Retinal pigment epithelial cell (primary cell): ENCODE measurements at regions not wholly inside any gene's neighbourhood (a gene's known extent, or its start where the extent isn't known, plus 50 kb on each side); places are given as distances from the start of the nearest gene placed in this dataset.

ENCODE experiments used
- DNase-seq: peaks from one replicate; pipeline ENCODE4 v3.0.0-alpha.2; 2010; ENCODE audit warnings: low read depth
- H3K4me3 ChIP-seq: 2 replicates; pipeline ENCODE4 v1.5.1; 2011; ENCODE audit warnings: mild to moderate bottlenecking, low read length, control low read depth, moderate library complexity
- CTCF ChIP-seq: conservative IDR thresholded peaks from 2 replicates; pipeline ENCODE4 v1.5.1; 2011; ENCODE audit warnings: low read depth, low read length, control low read depth, inconsistent platforms

- no peak for DNase-seq
- H3K4me3 ChIP-seq = no peak overlapping the region
- no peak for TF ChIP-seq CTCF
These were observed 316.1 kb downstream of the SEC23A start for GRCh38 chr14:38786921-38787320.

GRCh38 chr14:38777401-38777800 is 325.6 kb downstream of the SEC23A start:
- no peak for DNase-seq
- no peak for TF ChIP-seq CTCF
- H3K4me3 ChIP-seq = no peak overlapping the region

- no peak overlapping the region for H3K4me3 ChIP-seq
- TF ChIP-seq CTCF = no peak
These were observed 327.0 kb downstream of the SEC23A start for GRCh38 chr14:38775986-38776385.

GRCh38 chr14:38774162-38774561 is 328.9 kb downstream of the SEC23A start:
- no peak for TF ChIP-seq CTCF
- H3K4me3 ChIP-seq = no peak overlapping the region
- no peak for DNase-seq

More at GRCh38 chr14:38775986-38776385, 327.0 kb downstream of the SEC23A start:
- no peak for DNase-seq

- TF ChIP-seq CTCF = no peak
- DNase-seq = no peak
- H3K4me3 ChIP-seq = no peak overlapping the region
These were observed 332.8 kb downstream of the SEC23A start for GRCh38 chr14:38770251-38770650.

- no peak for DNase-seq
- H3K4me3 ChIP-seq = no peak overlapping the region
- TF ChIP-seq CTCF = no peak
These were observed 340.2 kb downstream of the SEC23A start for GRCh38 chr14:38762845-38763244.

GRCh38 chr14:38762426-38762825 is 340.6 kb downstream of the SEC23A start:
- H3K4me3 ChIP-seq = no peak overlapping the region
- TF ChIP-seq CTCF = no peak
- DNase-seq = no peak
